Fibroblast of lung (primary cell): ENCODE measurements at regions not wholly inside any gene's neighbourhood (a gene's known extent, or its start where the extent isn't known, plus 50 kb on each side); places are given as distances from the start of the nearest gene placed in this dataset.

Experiments used
- DNase-seq, 2 donors: peaks; one replicate each; pipeline versions ENCODE4 v3.0.0 to v3.0.0-alpha.2; 2010; ENCODE audit warnings: low read depth in 2 of 2
- H2AFZ ChIP-seq: 2 replicates; pipeline ENCODE4 v1.5.1; 2012; ENCODE audit warnings: low read length, control low read depth, inconsistent platforms
- H3K27ac ChIP-seq: 2 replicates; pipeline ENCODE4 v1.5.1; 2011; ENCODE audit warnings: low read length, control low read depth; ENCODE audit not compliant: insufficient read depth
- H3K27me3 ChIP-seq: 2 replicates; pipeline ENCODE4 v1.5.1; 2011; ENCODE audit warnings: mild to moderate bottlenecking, low read length; ENCODE audit not compliant: control insufficient read depth, insufficient read depth
- H3K36me3 ChIP-seq: 2 replicates; pipeline ENCODE4 v1.5.1; 2011; ENCODE audit warnings: low read length; ENCODE audit not compliant: control insufficient read depth, insufficient read depth
- H3K4me1 ChIP-seq: 2 replicates; pipeline ENCODE4 v1.5.1; 2011; ENCODE audit warnings: low read length; ENCODE audit not compliant: control insufficient read depth, insufficient read depth; ENCODE audit errors: extremely low read depth
- H3K4me2 ChIP-seq: 2 replicates; pipeline ENCODE4 v1.5.1; 2011; ENCODE audit warnings: low read length, control low read depth; ENCODE audit not compliant: insufficient read depth; ENCODE audit errors: extremely low read depth
- H3K4me3 ChIP-seq, 4 experiments: fragments of 200-600 bp in 1 of 4; sonication (generic) in 1 of 4; replicated peaks in 1 of 4; 2 replicates each; pipeline ENCODE4 v1.5.1; 2011 to 2016; ENCODE audit warnings: low read length in 4 of 4, low read depth in 3 of 4, mild to moderate bottlenecking in 3 of 4, control low read depth in 2 of 4, inconsistent platforms in 1 of 4, mixed read lengths in 1 of 4; ENCODE audit not compliant: insufficient read depth in 1 of 4; ENCODE audit errors: control extremely low read depth in 1 of 4
- H3K79me2 ChIP-seq: 2 replicates; pipeline ENCODE4 v1.5.1; 2012; ENCODE audit warnings: mild to moderate bottlenecking, low read length, inconsistent platforms; ENCODE audit not compliant: control insufficient read depth, insufficient read depth
- H3K9ac ChIP-seq: 2 replicates; pipeline ENCODE4 v1.5.1; 2011; ENCODE audit warnings: mild to moderate bottlenecking, low read length, control low read depth; ENCODE audit not compliant: insufficient read depth
- H3K9me3 ChIP-seq: 2 replicates; pipeline ENCODE4 v1.5.1; 2012; ENCODE audit warnings: low read depth, low read length; ENCODE audit not compliant: control insufficient read depth, insufficient read depth
- H4K20me1 ChIP-seq: 2 replicates; pipeline ENCODE4 v1.5.1; 2011; ENCODE audit warnings: low read length; ENCODE audit not compliant: control insufficient read depth, insufficient read depth; ENCODE audit errors: extremely low read depth
- EZH2 ChIP-seq: IDR thresholded peaks from 2 replicates; pipeline ENCODE4 v1.5.1; 2012; ENCODE audit warnings: low read length, control low read depth, mild to moderate bottlenecking; ENCODE audit errors: missing control alignments
- TF ChIP-seq, protein P1 (sequence below), 2 donors: IDR thresholded peaks in 1 of 2; conservative IDR thresholded peaks in 1 of 2; 1 replicate in 1 of 2; 2 replicates in 1 of 2; pipeline ENCODE4 v1.5.1; 2011 to 2012; ENCODE audit warnings: low read length in 2 of 2, control low read depth in 1 of 2, inconsistent platforms in 1 of 2, low read depth in 1 of 2, mild to moderate bottlenecking in 1 of 2

DNA sequence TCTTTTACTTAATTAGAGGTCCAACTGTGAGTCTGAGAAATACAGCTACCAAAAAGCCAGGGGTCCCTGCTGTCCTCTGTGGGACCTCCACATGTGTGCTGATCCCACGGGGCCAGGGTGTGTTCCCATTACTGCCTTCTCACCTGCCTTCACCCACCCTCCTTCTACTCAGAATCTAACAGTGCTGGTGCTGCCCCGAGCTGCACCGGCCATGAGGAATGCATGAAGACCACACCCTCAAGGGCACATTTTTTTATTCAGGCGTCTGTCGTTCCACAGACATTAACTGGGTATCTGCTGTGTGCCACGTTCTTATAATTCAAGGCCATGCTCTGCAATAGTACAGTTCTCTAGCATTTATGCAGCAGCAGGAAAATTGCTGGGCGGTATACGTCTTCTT, 188.5 kb upstream of the PFKP start:
- Histone ChIP-seq H3K27ac (no peak overlapping the region), H3K79me2 (no peaks in the 10 kb centered on the region), H3K9me3 (no peaks in the 10 kb centered on the region), H3K36me3 (no peaks in the 10 kb centered on the region), H2AFZ (no peak overlapping the region), H3K4me1 (no peaks in the 10 kb centered on the region), H4K20me1 (no peaks in the 10 kb centered on the region), H3K4me3 (no peak overlapping the region), H3K4me2 (no peak overlapping the region), H3K9ac (no peak overlapping the region), H3K27me3 (no peaks in the 10 kb centered on the region)
- no peak for DNase-seq
- TF ChIP-seq, protein P1, sequence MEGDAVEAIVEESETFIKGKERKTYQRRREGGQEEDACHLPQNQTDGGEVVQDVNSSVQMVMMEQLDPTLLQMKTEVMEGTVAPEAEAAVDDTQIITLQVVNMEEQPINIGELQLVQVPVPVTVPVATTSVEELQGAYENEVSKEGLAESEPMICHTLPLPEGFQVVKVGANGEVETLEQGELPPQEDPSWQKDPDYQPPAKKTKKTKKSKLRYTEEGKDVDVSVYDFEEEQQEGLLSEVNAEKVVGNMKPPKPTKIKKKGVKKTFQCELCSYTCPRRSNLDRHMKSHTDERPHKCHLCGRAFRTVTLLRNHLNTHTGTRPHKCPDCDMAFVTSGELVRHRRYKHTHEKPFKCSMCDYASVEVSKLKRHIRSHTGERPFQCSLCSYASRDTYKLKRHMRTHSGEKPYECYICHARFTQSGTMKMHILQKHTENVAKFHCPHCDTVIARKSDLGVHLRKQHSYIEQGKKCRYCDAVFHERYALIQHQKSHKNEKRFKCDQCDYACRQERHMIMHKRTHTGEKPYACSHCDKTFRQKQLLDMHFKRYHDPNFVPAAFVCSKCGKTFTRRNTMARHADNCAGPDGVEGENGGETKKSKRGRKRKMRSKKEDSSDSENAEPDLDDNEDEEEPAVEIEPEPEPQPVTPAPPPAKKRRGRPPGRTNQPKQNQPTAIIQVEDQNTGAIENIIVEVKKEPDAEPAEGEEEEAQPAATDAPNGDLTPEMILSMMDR (conservative IDR thresholded peaks at IDR 0.05 in 1 of 2, IDR thresholded peaks at IDR 0.05 in 1 of 2; ENCODE audit: low read depth in 1 of 2, low read length in 2 of 2) = no peak
- no peak for TF ChIP-seq EZH2

DNA sequence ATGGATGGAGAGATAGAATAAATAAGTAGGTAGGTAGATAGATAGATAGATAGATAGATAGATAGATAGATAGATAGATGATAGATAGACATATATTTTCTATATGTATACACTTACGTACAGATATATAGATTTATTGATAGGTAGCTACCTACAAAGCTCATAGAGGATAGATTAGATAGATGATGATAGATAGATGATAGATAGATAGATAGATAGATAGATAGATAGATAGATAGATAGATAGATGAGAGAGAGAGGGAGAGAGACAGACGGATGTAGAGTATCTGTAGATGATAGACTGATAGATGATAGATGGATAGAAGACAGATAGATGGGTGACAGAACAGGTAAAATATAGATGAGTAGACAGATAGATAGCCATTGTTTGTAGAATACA, 191.3 kb upstream of the PFKP start:
- no peak overlapping the region for H2AFZ ChIP-seq
- no peak overlapping the region for H3K9ac ChIP-seq
- TF ChIP-seq, protein P1 (conservative IDR thresholded peaks at IDR 0.05 in 1 of 2, IDR thresholded peaks at IDR 0.05 in 1 of 2; ENCODE audit: low read depth in 1 of 2, low read length in 2 of 2) = no peak
- TF ChIP-seq EZH2 = no peak
- H3K79me2 ChIP-seq = no peaks in the 10 kb centered on the region
- no peaks in the 10 kb centered on the region for H3K36me3 ChIP-seq
- no peaks in the 10 kb centered on the region for H4K20me1 ChIP-seq
- H3K27ac ChIP-seq = no peak overlapping the region
- no peak overlapping the region for H3K4me2 ChIP-seq
- H3K27me3 ChIP-seq = no peaks in the 10 kb centered on the region
- H3K9me3 ChIP-seq = no peaks in the 10 kb centered on the region
- no peaks in the 10 kb centered on the region for H3K4me1 ChIP-seq
- no peak for DNase-seq
- H3K4me3 ChIP-seq = no peak overlapping the region

DNA sequence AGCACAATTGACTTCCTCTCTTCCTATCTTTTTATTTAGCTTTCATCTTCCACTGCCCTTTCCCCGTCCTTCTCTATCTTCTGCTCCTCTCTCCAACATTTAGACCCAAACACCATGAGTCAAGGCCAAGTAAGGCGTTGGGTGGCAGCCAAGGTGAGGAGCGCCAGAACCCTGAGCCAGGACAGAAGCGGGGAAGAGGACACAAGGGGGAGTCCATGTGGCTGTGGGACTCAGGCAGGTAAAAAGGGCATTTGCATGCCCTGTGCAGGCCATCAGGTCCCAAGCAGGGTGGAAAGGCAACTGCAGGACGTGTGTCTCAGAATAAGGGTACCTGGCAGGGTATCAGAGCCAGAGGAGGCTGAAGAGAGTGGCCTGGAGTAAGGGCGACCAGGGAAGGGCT, 192.4 kb upstream of the PFKP start:
- Histone ChIP-seq H3K9me3 (no peaks in the 10 kb centered on the region), H3K9ac (no peak overlapping the region), H3K36me3 (no peaks in the 10 kb centered on the region), H3K4me2 (no peak overlapping the region), H3K4me1 (no peaks in the 10 kb centered on the region), H3K4me3 (no peak overlapping the region), H2AFZ (no peak overlapping the region), H3K27ac (no peak overlapping the region), H3K27me3 (no peaks in the 10 kb centered on the region), H4K20me1 (no peaks in the 10 kb centered on the region), H3K79me2 (no peaks in the 10 kb centered on the region)
- TF ChIP-seq EZH2 = no peak
- TF ChIP-seq, protein P1 (conservative IDR thresholded peaks at IDR 0.05 in 1 of 2, IDR thresholded peaks at IDR 0.05 in 1 of 2; ENCODE audit: low read depth in 1 of 2, low read length in 2 of 2) = no peak
- no peak for DNase-seq
